Activated CD8-positive, alpha-beta T cell treated with anti-CD3 and anti-CD28 coated beads for 36 hours (primary cell): ENCODE measurements at regions not wholly inside any gene's neighbourhood (a gene's known extent, or its start where the extent isn't known, plus 50 kb on each side); places are given as distances from the start of the nearest gene placed in this dataset.

Source experiments
- ATAC-seq: fragments of 200-7000 bp; cut with Tn5 transposase; one replicate; pipeline ENCODE4 v1.10.0; 2021; ENCODE audit warnings: mild to moderate bottlenecking, moderate library complexity
- CTCF ChIA-PET: fragments of 350-600 bp; sonication (Branson Sonifier 250); formaldehyde crosslinking; loops from one replicate; lab custom pipeline; 2021; ENCODE audit warnings: antibody characterized with exemption; lab: Charles Lee
- POLR2A ChIA-PET: fragments of 350-600 bp; sonication (Branson Sonifier 250); formaldehyde crosslinking; loops from one replicate; lab custom pipeline; 2021; ENCODE audit warnings: antibody characterized with exemption; lab: Charles Lee
- DNase-seq: peaks from one replicate; pipeline ENCODE4 v3.0.0-alpha.2; 2020
- H3K27ac Mint-ChIP-seq: one replicate; pipeline ENCODE4 v1.8.0; 2021; ENCODE audit warnings: mild to moderate bottlenecking, mixed read lengths
- H3K27me3 Mint-ChIP-seq: one replicate; pipeline ENCODE4 v1.8.0; 2021; ENCODE audit warnings: mixed read lengths
- H3K36me3 Mint-ChIP-seq: one replicate; pipeline ENCODE4 v1.8.0; 2021; ENCODE audit warnings: low read depth, mixed read lengths
- H3K4me1 Mint-ChIP-seq: one replicate; pipeline ENCODE4 v1.8.0; 2021; ENCODE audit warnings: low read depth, mixed read lengths
- H3K4me3 Mint-ChIP-seq: one replicate; pipeline ENCODE4 v1.8.0; 2021; ENCODE audit warnings: mild to moderate bottlenecking, moderate library complexity, mixed read lengths
- H3K9me3 Mint-ChIP-seq: one replicate; pipeline ENCODE4 v1.8.0; 2021; ENCODE audit warnings: mixed read lengths
- CTCF ChIP-seq: fragments of 200-600 bp; IDR thresholded peaks from one replicate; pipeline ENCODE4 v1.8.0; 2022; ENCODE audit warnings: antibody characterized with exemption, mild to moderate bottlenecking
- intact Hi-C: fragments of 100-400 bp; cut with micrococcal nuclease; formaldehyde crosslinking; loops from one replicate; pipeline ENCODE4 v1.10.0; 2022

GRCh38 chr20:58569241-58570125 is 54.3 kb upstream of the APCDD1L start:
- peaks cover 2% of the 10 kb centered on the region for H3K4me1 Mint-ChIP-seq
- intact Hi-C loops = no loop called here
- peaks cover 3% of the 10 kb centered on the region for H3K27me3 Mint-ChIP-seq
- no peaks in the 10 kb centered on the region for H3K36me3 Mint-ChIP-seq
- no peak for TF ChIP-seq CTCF
- H3K27ac Mint-ChIP-seq = no peak overlapping the region
- no peak overlapping the region for H3K4me3 Mint-ChIP-seq
- ATAC-seq = no peak
- no peak for DNase-seq
- CTCF ChIA-PET = no interaction called here
- POLR2A ChIA-PET = no interaction called here
- peaks cover under 1% of the 10 kb centered on the region for H3K9me3 Mint-ChIP-seq

DNA sequence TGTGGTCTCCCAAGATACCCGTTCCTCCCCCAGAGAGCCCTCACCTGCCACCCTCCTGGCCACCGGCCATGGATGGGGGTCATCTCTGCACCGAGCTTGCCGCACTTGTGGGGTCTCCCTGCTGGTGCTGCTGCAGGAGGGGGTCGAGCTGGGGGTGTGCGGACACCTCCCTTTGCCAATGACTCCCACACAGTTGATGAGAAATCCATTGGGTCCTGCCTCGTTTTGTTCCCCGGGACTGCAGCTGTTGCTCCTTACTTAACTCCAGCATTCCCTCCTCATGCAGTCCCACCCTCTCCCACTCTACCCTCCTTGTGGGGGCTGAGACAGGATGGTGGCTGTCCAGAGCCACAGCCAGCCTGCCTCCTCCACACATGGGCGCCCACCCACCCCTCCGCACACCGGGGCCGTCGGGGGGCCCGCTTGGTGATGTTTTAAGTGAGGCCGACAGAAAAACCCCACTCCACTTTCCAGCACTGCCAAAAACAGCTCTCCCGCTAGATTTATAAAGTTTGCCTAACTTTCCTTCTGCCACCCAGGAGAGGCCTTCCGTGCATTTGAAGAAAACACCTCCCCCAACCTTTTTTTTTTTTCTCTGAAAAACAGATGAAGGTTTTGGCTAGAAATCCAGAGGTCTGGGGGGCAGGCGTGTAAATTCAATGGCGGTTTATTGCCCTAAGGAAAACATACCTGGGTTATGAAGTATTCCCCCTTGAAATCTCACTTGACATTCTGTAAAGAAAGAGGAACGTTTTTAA is 53.5 kb upstream of the APCDD1L start:
- TF ChIP-seq CTCF = no peak
- Mint-ChIP-seq H3K36me3 (no peaks in the 10 kb centered on the region), H3K27me3 (peaks cover 3% of the 10 kb centered on the region), H3K4me3 (no peak overlapping the region), H3K27ac (no peak overlapping the region), H3K9me3 (peaks cover 2% of the 10 kb centered on the region), H3K4me1 (peaks cover 2% of the 10 kb centered on the region)
- ChIA-PET CTCF (no interaction called here), POLR2A (no interaction called here)
- intact Hi-C loops = no loop called here
- ATAC-seq = no peak
- DNase-seq = no peak

DNA sequence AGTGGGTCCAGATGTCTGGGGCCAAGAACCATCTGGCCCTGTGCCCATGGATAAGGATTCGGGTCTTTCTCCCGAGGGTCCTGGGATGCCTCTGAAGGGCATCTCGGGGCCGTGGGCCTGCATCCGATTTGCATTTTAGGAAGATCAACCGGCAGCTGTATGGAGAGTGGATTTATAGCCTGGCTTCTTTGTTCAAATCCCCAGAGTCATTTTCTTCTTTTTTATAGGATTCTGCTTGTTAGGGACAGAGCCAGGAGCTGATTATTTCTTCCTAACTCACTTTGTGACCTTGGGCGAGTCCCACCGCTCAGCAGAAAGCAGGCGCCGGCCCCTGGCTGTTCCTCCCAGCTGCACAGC is 52.9 kb upstream of the APCDD1L start:
- ChIA-PET CTCF (no interaction called here), POLR2A (no interaction called here)
- peaks cover 2% of the 10 kb centered on the region for H3K9me3 Mint-ChIP-seq
- no peak for DNase-seq
- H3K4me1 Mint-ChIP-seq = peaks cover 2% of the 10 kb centered on the region
- peaks cover 3% of the 10 kb centered on the region for H3K27me3 Mint-ChIP-seq
- no peaks in the 10 kb centered on the region for H3K36me3 Mint-ChIP-seq
- H3K4me3 Mint-ChIP-seq = no peak overlapping the region
- intact Hi-C loops = no loop called here
- no peak overlapping the region for H3K27ac Mint-ChIP-seq
- no peak for ATAC-seq
- TF ChIP-seq CTCF = no peak

DNA sequence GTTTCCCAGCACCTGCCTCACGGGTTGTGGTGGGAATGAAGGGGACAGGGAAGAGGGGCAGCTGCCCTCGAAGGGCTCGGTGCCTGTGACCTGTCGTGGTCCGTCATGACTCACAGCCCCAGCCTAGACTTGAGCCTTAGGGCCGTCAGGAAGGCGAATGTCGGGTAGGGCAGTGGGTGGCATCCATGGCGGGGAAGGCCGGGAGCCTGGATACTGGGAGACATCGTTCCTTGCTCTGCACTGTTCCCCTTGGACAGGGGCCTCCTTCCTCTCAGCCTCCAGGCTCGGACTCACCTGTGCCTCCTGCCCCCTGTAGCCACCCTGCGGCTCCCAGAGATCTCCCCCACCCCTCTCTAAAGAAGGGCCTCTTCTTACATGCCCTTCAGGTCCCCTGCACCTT is 52.2 kb upstream of the APCDD1L start:
- ChIA-PET CTCF (no interaction called here), POLR2A (no interaction called here)
- no peaks in the 10 kb centered on the region for H3K36me3 Mint-ChIP-seq
- H3K4me3 Mint-ChIP-seq = no peak overlapping the region
- peaks cover 1% of the 10 kb centered on the region for H3K27me3 Mint-ChIP-seq
- H3K27ac Mint-ChIP-seq = no peak overlapping the region
- DNase-seq (no peak), ATAC-seq (no peak)
- peaks cover 2% of the 10 kb centered on the region for H3K9me3 Mint-ChIP-seq
- no peak for TF ChIP-seq CTCF
- intact Hi-C loops = no loop called here
- peaks cover 2% of the 10 kb centered on the region for H3K4me1 Mint-ChIP-seq

DNA sequence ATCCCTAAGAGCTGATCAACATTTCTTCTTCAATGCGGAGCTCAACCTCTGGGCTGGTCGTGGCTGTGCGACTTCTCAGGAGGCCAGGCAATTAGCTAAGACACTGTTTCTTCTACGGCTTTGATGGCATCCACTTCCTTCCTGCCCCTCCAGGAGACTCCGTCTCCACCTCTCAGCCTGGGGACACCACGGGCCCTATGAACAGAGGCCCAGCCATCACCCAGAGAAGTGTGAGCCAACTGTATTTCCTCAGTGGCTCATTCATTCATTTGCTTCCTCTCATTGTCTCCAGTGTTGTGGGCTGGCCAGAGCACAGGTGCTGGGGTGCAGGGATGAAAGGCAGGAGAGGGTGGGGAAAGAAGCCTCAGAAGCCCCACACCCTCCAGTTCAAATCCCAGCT is 51.8 kb upstream of the APCDD1L start:
- H3K27ac Mint-ChIP-seq = no peak overlapping the region
- no peak for ATAC-seq
- CTCF ChIA-PET = no interaction called here
- TF ChIP-seq CTCF = no peak
- H3K36me3 Mint-ChIP-seq = no peaks in the 10 kb centered on the region
- H3K9me3 Mint-ChIP-seq = peaks cover 2% of the 10 kb centered on the region
- intact Hi-C loops = no loop called here
- POLR2A ChIA-PET = no interaction called here
- peaks cover 2% of the 10 kb centered on the region for H3K4me1 Mint-ChIP-seq
- no peak overlapping the region for H3K4me3 Mint-ChIP-seq
- no peak for DNase-seq
- peaks cover 1% of the 10 kb centered on the region for H3K27me3 Mint-ChIP-seq
